ENCODE measurements at regions not wholly inside any gene's neighbourhood (a gene's known extent, or its start where the extent isn't known, plus 50 kb on each side); places are given as distances from the start of the nearest gene placed in this dataset.

- TF ChIP-seq, protein P1, sequence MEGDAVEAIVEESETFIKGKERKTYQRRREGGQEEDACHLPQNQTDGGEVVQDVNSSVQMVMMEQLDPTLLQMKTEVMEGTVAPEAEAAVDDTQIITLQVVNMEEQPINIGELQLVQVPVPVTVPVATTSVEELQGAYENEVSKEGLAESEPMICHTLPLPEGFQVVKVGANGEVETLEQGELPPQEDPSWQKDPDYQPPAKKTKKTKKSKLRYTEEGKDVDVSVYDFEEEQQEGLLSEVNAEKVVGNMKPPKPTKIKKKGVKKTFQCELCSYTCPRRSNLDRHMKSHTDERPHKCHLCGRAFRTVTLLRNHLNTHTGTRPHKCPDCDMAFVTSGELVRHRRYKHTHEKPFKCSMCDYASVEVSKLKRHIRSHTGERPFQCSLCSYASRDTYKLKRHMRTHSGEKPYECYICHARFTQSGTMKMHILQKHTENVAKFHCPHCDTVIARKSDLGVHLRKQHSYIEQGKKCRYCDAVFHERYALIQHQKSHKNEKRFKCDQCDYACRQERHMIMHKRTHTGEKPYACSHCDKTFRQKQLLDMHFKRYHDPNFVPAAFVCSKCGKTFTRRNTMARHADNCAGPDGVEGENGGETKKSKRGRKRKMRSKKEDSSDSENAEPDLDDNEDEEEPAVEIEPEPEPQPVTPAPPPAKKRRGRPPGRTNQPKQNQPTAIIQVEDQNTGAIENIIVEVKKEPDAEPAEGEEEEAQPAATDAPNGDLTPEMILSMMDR (IDR thresholded peaks at IDR 0.05; ENCODE audit: low read depth, low read length, missing input control), result no peak
- no peak for TF ChIP-seq GABPA (IDR thresholded peaks at IDR 0.05 in 1 of 2, conservative IDR thresholded peaks at IDR 0.05 in 1 of 2)
Observed at GRCh38 chr4:129490516-129490915, 394.6 kb downstream of the C4orf33 start.
